ENCODE measurements at regions not wholly inside any gene's neighbourhood (a gene's known extent, or its start where the extent isn't known, plus 50 kb on each side); places are given as distances from the start of the nearest gene placed in this dataset.

GRCh38 chr2:136051001-136051724 is 65.7 kb upstream of the DARS1 start:
- Histone ChIP-seq H3K9me3 (ENCODE audit: control insufficient read depth in 2 of 3, low read length in 3 of 3) (no peaks in the 10 kb centered on the region), H3K4me1 (ENCODE audit: control insufficient read depth in 2 of 2, insufficient read depth in 2 of 2, low read length in 2 of 2) (peaks cover 71 to 81% of the 10 kb centered on the region in 2 donors), H3K27ac (ENCODE audit: low read depth, low read length) (peak overlapping the region; percentile 15), H3K4me3 (ENCODE audit: low read length) (peak overlapping the region; percentile 12), H3K27me3 (ENCODE audit: control insufficient read depth in 2 of 2, insufficient read depth in 2 of 2, low read length in 2 of 2) (no peaks in the 10 kb centered on the region), H3K36me3 (ENCODE audit: control insufficient read depth in 2 of 3, insufficient read depth in 3 of 3, low read length in 3 of 3) (no peaks in the 10 kb centered on the region)
- H3K4me3 Mint-ChIP-seq, result peak overlapping the region; percentile 56 to 85 (median 70)
- CTCF ChIA-PET, result interaction anchor here (0.6 kb wide), 1 partner anchor 333 kb away, joined by 3 read pairs; no protein-coding TSS in a partner anchor
- peak; percentile 42 for ATAC-seq
- peaks cover 55 to 93% (median 89%) of the 10 kb centered on the region in 7 donors for H3K4me1 Mint-ChIP-seq
- intact Hi-C loops (cut with micrococcal nuclease), result loop anchor here (1.0 to 10.0 kb wide), 9 partner anchors 42 to 1136 kb away; partner anchors contain the start of genes CCNT2 (in 2 of the 2) and DARS1 (in 2 of the 2)
- DNase-seq, result peak in 3 of 9 donors; percentile 10 to 33 (median 11)
- peaks cover 0 to 20% (median 0%) of the 10 kb centered on the region in 5 donors for H3K36me3 Mint-ChIP-seq
- peaks cover 0 to 9% (median 0%) of the 10 kb centered on the region in 11 donors for H3K9me3 Mint-ChIP-seq
- POLR2A ChIA-PET, result interaction anchor here (1.1 to 1.2 kb wide), 2 partner anchors 65 to 187 kb away, joined by 3 read pairs; partner anchors contain the start of gene DARS1
- peak overlapping the region; percentile 62 to 96 (median 86) for H3K27ac Mint-ChIP-seq
- H3K27me3 Mint-ChIP-seq, result no peaks in the 10 kb centered on the region

DNA sequence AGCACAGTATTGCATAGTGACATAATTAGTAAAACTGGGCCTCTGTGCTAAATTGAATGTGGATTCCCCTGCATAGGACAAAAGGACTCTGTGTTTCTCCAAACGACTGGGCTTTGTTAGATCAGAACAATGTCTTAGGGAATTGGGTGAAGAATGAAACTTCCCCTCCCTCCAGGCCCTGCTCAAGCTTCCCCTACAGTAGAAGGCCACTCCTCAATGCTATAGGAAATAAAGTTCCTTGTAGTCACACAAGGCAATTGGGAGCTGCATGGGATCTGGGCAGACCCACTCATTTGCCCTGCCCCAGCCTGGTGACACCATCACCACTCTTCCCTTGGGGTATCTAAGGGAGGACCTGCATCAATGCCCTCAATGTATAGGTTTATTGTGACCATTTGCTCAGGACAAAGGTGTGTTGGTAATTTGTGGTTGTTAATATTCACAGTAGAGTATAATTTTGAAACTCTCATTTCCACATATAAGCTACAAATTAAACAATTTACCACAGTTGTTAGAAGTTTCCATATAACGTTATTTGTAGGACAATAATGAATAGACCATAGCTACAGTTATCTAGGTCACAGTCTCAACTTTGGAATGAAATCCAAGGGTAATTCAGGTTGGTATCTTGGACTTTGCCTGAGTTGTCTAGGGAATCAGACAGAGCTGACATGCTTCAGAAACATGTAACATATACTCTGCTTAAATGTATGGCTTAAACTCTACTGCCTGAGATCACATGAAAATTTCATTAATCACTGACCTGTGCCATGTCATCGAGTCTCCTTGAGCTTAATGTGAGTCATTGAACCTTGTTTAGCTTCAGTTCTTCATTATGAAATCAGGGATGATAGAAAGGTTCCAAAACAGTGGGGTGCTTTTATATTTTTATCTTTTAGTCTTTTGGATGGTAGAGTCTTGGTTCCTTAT is 64.8 kb upstream of the DARS1 start:
- Mint-ChIP-seq H3K4me3 (peak overlapping the region in 7 of 10 donors; percentile 15 to 81 (median 71)), H3K27ac (peak overlapping the region; percentile 62 to 96 (median 86)), H3K4me1 (peaks cover 48 to 93% (median 89%) of the 10 kb centered on the region in 7 donors), H3K27me3 (no peaks in the 10 kb centered on the region), H3K36me3 (peaks cover 0 to 19% (median 4%) of the 10 kb centered on the region in 5 donors), H3K9me3 (peaks cover 0 to 9% (median 0%) of the 10 kb centered on the region in 11 donors)
- POLR2A ChIA-PET, result interaction anchor here (0.8 to 1.2 kb wide), 3 partner anchors 9 to 188 kb away, joined by 3 read pairs; partner anchors contain the start of gene DARS1
- Histone ChIP-seq H3K27me3 (ENCODE audit: control insufficient read depth in 2 of 2, insufficient read depth in 2 of 2, low read length in 2 of 2) (no peaks in the 10 kb centered on the region), H3K4me3 (ENCODE audit: low read length) (no peak overlapping the region), H3K27ac (ENCODE audit: low read depth, low read length) (no peak overlapping the region), H3K9me3 (ENCODE audit: control insufficient read depth in 2 of 3, low read length in 3 of 3) (no peaks in the 10 kb centered on the region), H3K4me1 (ENCODE audit: control insufficient read depth in 2 of 2, insufficient read depth in 2 of 2, low read length in 2 of 2) (peaks cover 62 to 73% of the 10 kb centered on the region in 2 donors), H3K36me3 (ENCODE audit: control insufficient read depth in 2 of 3, insufficient read depth in 3 of 3, low read length in 3 of 3) (no peaks in the 10 kb centered on the region)
- intact Hi-C loops (cut with micrococcal nuclease), result loop anchor here (1.0 to 10.0 kb wide), 7 partner anchors 7 to 1135 kb away; partner anchors contain the start of gene CCNT2 (in 2 of the 2)
- CTCF ChIA-PET, result interaction anchor here (0.6 kb wide), 1 partner anchor 334 kb away, joined by 3 read pairs; no protein-coding TSS in a partner anchor
- DNase-seq (no peak), ATAC-seq (peak; percentile 34)

DNA sequence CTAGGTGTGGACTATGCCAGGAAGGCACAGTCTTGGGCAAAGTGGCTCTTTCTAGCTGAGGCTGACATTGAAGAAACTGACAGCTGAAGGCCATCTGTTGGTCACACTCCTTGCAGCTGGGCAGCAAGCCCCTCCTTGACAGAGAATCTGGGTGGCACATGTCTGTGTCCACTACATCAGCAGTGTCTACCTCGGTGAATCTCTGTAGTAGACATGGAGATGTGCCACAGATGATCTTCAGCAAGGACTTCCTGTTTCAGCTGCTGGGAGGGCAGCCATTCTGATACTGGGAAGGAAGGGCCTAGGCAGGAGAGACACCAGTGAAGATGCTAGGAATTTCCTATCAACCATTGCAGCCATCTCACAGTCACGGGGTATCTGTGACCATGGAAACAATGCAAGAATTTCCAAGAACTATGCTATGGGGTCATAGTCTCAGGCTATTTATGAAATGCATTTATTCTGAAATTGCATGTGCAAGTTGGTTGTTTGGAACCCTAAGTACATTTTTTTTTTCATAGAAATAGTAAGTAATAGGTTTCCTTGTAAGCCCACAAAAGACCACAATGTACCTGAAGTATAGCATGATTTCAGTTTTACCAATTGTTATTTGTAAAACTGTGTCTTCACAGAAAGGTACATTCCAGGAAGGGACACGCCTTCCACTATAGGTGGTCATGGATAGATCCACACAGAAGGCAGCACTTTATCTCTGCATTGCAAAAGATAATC is 63.8 kb upstream of the DARS1 start:
- H3K4me3 Mint-ChIP-seq, result peak overlapping the region in 9 of 10 donors; percentile 18 to 71 (median 46)
- peak overlapping the region; percentile 48 to 96 (median 82) for H3K27ac Mint-ChIP-seq
- ChIA-PET POLR2A (interaction anchor here (1.3 kb wide), 1 partner anchor 88 kb away, joined by 5 read pairs; no protein-coding TSS in a partner anchor), CTCF (no interaction called here)
- intact Hi-C loops (cut with micrococcal nuclease), result loop anchor here (1.0 kb wide), 1 partner anchor 8 kb away; no protein-coding TSS in a partner anchor
- Histone ChIP-seq H3K4me1 (ENCODE audit: control insufficient read depth in 2 of 2, insufficient read depth in 2 of 2, low read length in 2 of 2) (peaks cover 51 to 62% of the 10 kb centered on the region in 2 donors), H3K9me3 (ENCODE audit: control insufficient read depth in 2 of 3, low read length in 3 of 3) (no peaks in the 10 kb centered on the region), H3K36me3 (ENCODE audit: control insufficient read depth in 2 of 3, insufficient read depth in 3 of 3, low read length in 3 of 3) (no peaks in the 10 kb centered on the region), H3K27me3 (ENCODE audit: control insufficient read depth in 2 of 2, insufficient read depth in 2 of 2, low read length in 2 of 2) (no peaks in the 10 kb centered on the region), H3K27ac (ENCODE audit: low read depth, low read length) (peak overlapping the region; percentile 10), H3K4me3 (ENCODE audit: low read length) (no peak overlapping the region)
- peaks cover 0 to 22% (median 0%) of the 10 kb centered on the region in 5 donors for H3K36me3 Mint-ChIP-seq
- H3K9me3 Mint-ChIP-seq, result peaks cover 0 to 8% (median 0%) of the 10 kb centered on the region in 11 donors
- peaks cover 49 to 93% (median 90%) of the 10 kb centered on the region in 7 donors for H3K4me1 Mint-ChIP-seq
- no peaks in the 10 kb centered on the region for H3K27me3 Mint-ChIP-seq
- ATAC-seq (no peak), DNase-seq (no peak)

- H3K36me3 Mint-ChIP-seq, result peaks cover 0 to 27% (median 0%) of the 10 kb centered on the region in 5 donors
- ChIA-PET CTCF (no interaction called here), POLR2A (interaction anchor here (1.0 to 1.4 kb wide), 2 partner anchors 17 to 20 kb away, joined by 3 to 4 read pairs; no protein-coding TSS in a partner anchor)
- no peak overlapping the region for H3K27ac Mint-ChIP-seq
- Histone ChIP-seq H3K9me3 (ENCODE audit: control insufficient read depth in 2 of 3, low read length in 3 of 3) (no peaks in the 10 kb centered on the region), H3K36me3 (ENCODE audit: control insufficient read depth in 2 of 3, insufficient read depth in 3 of 3, low read length in 3 of 3) (no peaks in the 10 kb centered on the region), H3K27me3 (ENCODE audit: control insufficient read depth in 2 of 2, insufficient read depth in 2 of 2, low read length in 2 of 2) (no peaks in the 10 kb centered on the region), H3K27ac (ENCODE audit: low read depth, low read length) (no peak overlapping the region), H3K4me1 (ENCODE audit: control insufficient read depth in 2 of 2, insufficient read depth in 2 of 2, low read length in 2 of 2) (peaks cover 19 to 34% of the 10 kb centered on the region in 2 donors), H3K4me3 (ENCODE audit: low read length) (no peak overlapping the region)
- intact Hi-C loops (cut with micrococcal nuclease), result no loop called here
- peaks cover 34 to 67% (median 63%) of the 10 kb centered on the region in 7 donors for H3K4me1 Mint-ChIP-seq
- peaks cover 0 to 8% (median 0%) of the 10 kb centered on the region in 11 donors for H3K9me3 Mint-ChIP-seq
- H3K4me3 Mint-ChIP-seq, result peak overlapping the region in 2 of 10 donors; percentile 40 to 61
- ATAC-seq (no peak), DNase-seq (peak in 2 of 9 donors; percentile 21 to 34)
- H3K27me3 Mint-ChIP-seq, result no peaks in the 10 kb centered on the region
Observed at GRCh38 chr2:136045835-136046570, 60.6 kb upstream of the DARS1 start.

DNA sequence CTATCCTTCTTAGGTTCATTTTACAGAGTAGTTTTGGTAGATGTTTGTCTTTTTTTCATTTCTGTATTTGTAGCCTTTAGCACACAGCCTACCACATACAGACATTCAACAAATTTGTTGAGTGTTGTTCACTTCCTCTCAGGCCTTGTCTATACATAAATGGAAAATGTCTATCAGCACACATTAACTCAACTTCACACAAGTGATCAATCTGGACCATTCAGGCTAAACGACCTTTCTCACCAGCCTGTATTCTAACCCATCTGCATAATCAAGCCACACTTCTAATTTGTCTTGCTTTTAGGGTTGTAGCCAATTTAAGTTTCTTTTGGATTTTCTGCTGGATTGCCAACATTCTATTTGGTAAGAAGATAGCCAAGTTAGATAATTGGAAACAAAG is 59.9 kb upstream of the DARS1 start:
- peaks cover 0 to 8% (median 0%) of the 10 kb centered on the region in 11 donors for H3K9me3 Mint-ChIP-seq
- CTCF ChIA-PET, result no interaction called here
- POLR2A ChIA-PET, result interaction anchor here (1.0 kb wide), 1 partner anchor 18 kb away, joined by 3 read pairs; no protein-coding TSS in a partner anchor
- H3K27ac Mint-ChIP-seq, result no peak overlapping the region
- no peak overlapping the region for H3K4me3 ChIP-seq (ENCODE audit: low read length)
- H3K4me3 Mint-ChIP-seq, result peak overlapping the region in 1 of 10 donors; percentile 40
- intact Hi-C loops (cut with micrococcal nuclease), result no loop called here
- DNase-seq (no peak), ATAC-seq (no peak)
- no peaks in the 10 kb centered on the region for H3K27me3 ChIP-seq (ENCODE audit: control insufficient read depth in 2 of 2, insufficient read depth in 2 of 2, low read length in 2 of 2)
- H3K9me3 ChIP-seq (ENCODE audit: control insufficient read depth in 2 of 3, low read length in 3 of 3), result no peaks in the 10 kb centered on the region
- no peaks in the 10 kb centered on the region for H3K27me3 Mint-ChIP-seq
- peaks cover 15 to 27% of the 10 kb centered on the region in 2 donors for H3K4me1 ChIP-seq (ENCODE audit: control insufficient read depth in 2 of 2, insufficient read depth in 2 of 2, low read length in 2 of 2)
- H3K27ac ChIP-seq (ENCODE audit: low read depth, low read length), result no peak overlapping the region
- H3K4me1 Mint-ChIP-seq, result peaks cover 28 to 61% (median 57%) of the 10 kb centered on the region in 7 donors
- peaks cover 0 to 27% (median 0%) of the 10 kb centered on the region in 5 donors for H3K36me3 Mint-ChIP-seq
- no peaks in the 10 kb centered on the region for H3K36me3 ChIP-seq (ENCODE audit: control insufficient read depth in 2 of 3, insufficient read depth in 3 of 3, low read length in 3 of 3)

All from naive thymus-derived CD4-positive, alpha-beta T cell (primary cell).